Kidney epithelial cell (primary cell): ENCODE measurements at regions not wholly inside any gene's neighbourhood (a gene's known extent, or its start where the extent isn't known, plus 50 kb on each side); places are given as distances from the start of the nearest gene placed in this dataset.
A peak's percentile ranks its signal among the peaks of the same experiment; 100 is the strongest.

Experiments used
- DNase-seq: peaks from one replicate; pipeline ENCODE4 v3.0.0-alpha.2; 2010; ENCODE audit warnings: low read depth
- H3K27me3 ChIP-seq: 2 replicates; pipeline ENCODE4 v1.6.0; 2011; ENCODE audit warnings: low read length; ENCODE audit not compliant: control insufficient read depth, insufficient read depth
- H3K36me3 ChIP-seq: 2 replicates; pipeline ENCODE4 v1.5.1; 2011; ENCODE audit warnings: low read length; ENCODE audit not compliant: control insufficient read depth, insufficient read depth
- H3K4me3 ChIP-seq: 2 replicates; pipeline ENCODE4 v1.5.1; 2011; ENCODE audit warnings: low read depth, mild to moderate bottlenecking, control low read depth, low read length
- TF ChIP-seq, protein P1 (sequence below): IDR thresholded peaks from 2 replicates; pipeline ENCODE4 v1.5.1; 2011; ENCODE audit warnings: mild to moderate bottlenecking, moderate library complexity, low read length, control low read depth, inconsistent platforms; ENCODE audit not compliant: insufficient read depth, poor library complexity, severe bottlenecking

DNA sequence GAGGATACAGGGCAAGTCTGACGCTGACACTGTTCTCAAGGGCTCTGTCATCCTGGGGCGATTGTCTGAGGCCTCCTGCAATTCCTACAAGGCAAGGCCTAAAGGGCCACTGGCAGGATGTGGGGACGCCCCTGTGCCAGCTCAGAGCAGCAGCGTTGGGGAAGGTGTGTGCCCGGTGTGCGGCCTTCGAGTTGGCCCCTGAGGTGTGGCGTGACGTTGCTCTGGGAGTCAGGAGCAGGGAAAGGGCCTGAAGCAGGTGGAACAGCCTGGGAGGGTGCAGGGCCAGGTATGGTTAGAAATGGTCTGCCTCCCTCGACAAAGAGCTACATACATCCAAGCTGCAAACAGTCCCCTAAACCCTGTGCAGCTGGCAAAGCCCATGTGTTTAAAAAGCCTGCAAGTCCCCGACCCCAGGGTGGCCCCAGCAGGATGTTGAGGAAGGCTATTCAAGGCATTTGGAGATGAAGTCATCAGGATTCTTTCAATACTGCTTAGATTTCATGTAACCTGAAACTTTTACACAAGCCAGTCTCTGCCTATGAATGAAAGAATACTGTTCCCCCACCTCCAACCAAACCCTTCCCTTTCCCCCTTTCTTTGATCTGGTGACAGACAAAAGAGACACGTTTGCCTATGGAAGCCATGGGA is 142.5 kb upstream of the TNS3 start:
- no peaks in the 10 kb centered on the region for H3K36me3 ChIP-seq
- H3K4me3 ChIP-seq, result no peak overlapping the region
- TF ChIP-seq, protein P1, sequence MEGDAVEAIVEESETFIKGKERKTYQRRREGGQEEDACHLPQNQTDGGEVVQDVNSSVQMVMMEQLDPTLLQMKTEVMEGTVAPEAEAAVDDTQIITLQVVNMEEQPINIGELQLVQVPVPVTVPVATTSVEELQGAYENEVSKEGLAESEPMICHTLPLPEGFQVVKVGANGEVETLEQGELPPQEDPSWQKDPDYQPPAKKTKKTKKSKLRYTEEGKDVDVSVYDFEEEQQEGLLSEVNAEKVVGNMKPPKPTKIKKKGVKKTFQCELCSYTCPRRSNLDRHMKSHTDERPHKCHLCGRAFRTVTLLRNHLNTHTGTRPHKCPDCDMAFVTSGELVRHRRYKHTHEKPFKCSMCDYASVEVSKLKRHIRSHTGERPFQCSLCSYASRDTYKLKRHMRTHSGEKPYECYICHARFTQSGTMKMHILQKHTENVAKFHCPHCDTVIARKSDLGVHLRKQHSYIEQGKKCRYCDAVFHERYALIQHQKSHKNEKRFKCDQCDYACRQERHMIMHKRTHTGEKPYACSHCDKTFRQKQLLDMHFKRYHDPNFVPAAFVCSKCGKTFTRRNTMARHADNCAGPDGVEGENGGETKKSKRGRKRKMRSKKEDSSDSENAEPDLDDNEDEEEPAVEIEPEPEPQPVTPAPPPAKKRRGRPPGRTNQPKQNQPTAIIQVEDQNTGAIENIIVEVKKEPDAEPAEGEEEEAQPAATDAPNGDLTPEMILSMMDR, result no peak
- H3K27me3 ChIP-seq, result no peaks in the 10 kb centered on the region
- DNase-seq, result peak; percentile 68

- Histone ChIP-seq H3K27me3 (no peaks in the 10 kb centered on the region), H3K4me3 (no peak overlapping the region), H3K36me3 (no peaks in the 10 kb centered on the region)
- no peak for DNase-seq
- TF ChIP-seq, protein P1, result no peak
These were observed 140.2 kb upstream of the TNS3 start for GRCh38 chr7:47722126-47722525.

DNA sequence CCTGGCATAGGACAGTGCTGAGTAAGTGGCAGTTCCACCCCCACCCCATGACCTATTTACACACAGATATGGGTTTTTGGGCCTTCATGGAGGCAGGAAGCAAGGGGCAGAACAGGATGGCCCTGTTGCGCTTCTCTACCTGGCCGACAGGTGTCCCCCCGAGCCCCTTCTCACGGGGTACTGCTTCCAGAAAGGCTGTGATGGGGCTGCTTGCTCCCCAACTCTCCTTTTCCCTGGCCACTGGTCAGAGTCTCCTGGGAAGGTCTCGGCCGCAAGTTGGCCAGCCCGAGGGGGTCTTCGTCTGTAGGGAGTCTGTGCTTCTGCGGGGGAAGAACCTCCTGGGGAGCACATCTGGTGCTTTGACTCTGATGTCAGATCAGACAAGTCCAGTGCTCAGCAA is 139.8 kb upstream of the TNS3 start:
- no peak for DNase-seq
- Histone ChIP-seq H3K36me3 (no peaks in the 10 kb centered on the region), H3K27me3 (no peaks in the 10 kb centered on the region), H3K4me3 (no peak overlapping the region)
- TF ChIP-seq, protein P1, result no peak

GRCh38 chr7:47720907-47721244 is 139.0 kb upstream of the TNS3 start:
- TF ChIP-seq, protein P1, result no peak
- no peaks in the 10 kb centered on the region for H3K27me3 ChIP-seq
- H3K4me3 ChIP-seq, result no peak overlapping the region
- no peaks in the 10 kb centered on the region for H3K36me3 ChIP-seq
- DNase-seq, result no peak

GRCh38 chr7:47720141-47720906 is 138.4 kb upstream of the TNS3 start:
- Histone ChIP-seq H3K4me3 (no peak overlapping the region), H3K27me3 (no peaks in the 10 kb centered on the region), H3K36me3 (no peaks in the 10 kb centered on the region)
- DNase-seq, result no peak
- TF ChIP-seq, protein P1, result no peak
